MM.1S (cell line): ENCODE measurements at regions not wholly inside any gene's neighbourhood (a gene's known extent, or its start where the extent isn't known, plus 50 kb on each side); places are given as distances from the start of the nearest gene placed in this dataset.

Experiments used
- CTCF ChIP-seq: fragments of 300-600 bp; sonication (generic); IDR thresholded peaks from 2 replicates; pipeline ENCODE4 v1.5.1; 2016; ENCODE audit warnings: antibody characterized with exemption, low read length, mixed read lengths
- EZH2 ChIP-seq: fragments of 300-600 bp; sonication (generic); optimal IDR thresholded peaks from 2 replicates; pipeline ENCODE3; 2017; ENCODE audit warnings: low read depth, mild to moderate bottlenecking, antibody characterized with exemption, low read length, mixed read lengths

GRCh38 chr4:187178587-187178986 is 454.9 kb upstream of the FAT1 start:
- no peak for TF ChIP-seq CTCF
- no peak for TF ChIP-seq EZH2
